Aorta (tissue), 5 donors: ENCODE measurements at regions not wholly inside any gene's neighbourhood (a gene's known extent, or its start where the extent isn't known, plus 50 kb on each side); places are given as distances from the start of the nearest gene placed in this dataset.

ENCODE experiments used
- ATAC-seq: fragments of 200-7000 bp; cut with Tn5 transposase; one replicate; pipeline ENCODE4 v1.9.1; 2022; ENCODE audit warnings: moderate library complexity; ENCODE audit not compliant: low FRiP score
- DNase-seq, 2 donors: peaks; one replicate each; pipeline ENCODE4 v3.0.0-alpha.2; 2020
- H3K27ac ChIP-seq, 2 donors: one replicate each; pipeline ENCODE4 v1.5.1; 2013; ENCODE audit warnings: low read length in 2 of 2, mild to moderate bottlenecking in 2 of 2, moderate library complexity in 2 of 2, control low read depth in 1 of 2, inconsistent platforms in 1 of 2, low read depth in 1 of 2
- H3K27me3 ChIP-seq, 2 donors: one replicate each; pipeline ENCODE4 v1.6.1; 2013; ENCODE audit warnings: control low read depth in 1 of 2, low read length in 1 of 2, mild to moderate bottlenecking in 1 of 2, moderate library complexity in 1 of 2; ENCODE audit not compliant: insufficient read depth in 2 of 2, control insufficient read depth in 1 of 2
- H3K36me3 ChIP-seq, 2 donors: one replicate each; pipeline ENCODE4 v1.6.1; 2013; ENCODE audit warnings: control low read depth in 1 of 2, low read length in 1 of 2, mild to moderate bottlenecking in 1 of 2; ENCODE audit not compliant: insufficient read depth in 2 of 2, control insufficient read depth in 1 of 2
- H3K4me1 ChIP-seq, 2 donors: one replicate each; pipeline ENCODE4 v1.6.1; 2013; ENCODE audit warnings: low read length in 2 of 2, control low read depth in 1 of 2, mild to moderate bottlenecking in 1 of 2, moderate library complexity in 1 of 2; ENCODE audit not compliant: insufficient read depth in 2 of 2, control insufficient read depth in 1 of 2
- H3K4me3 ChIP-seq, 2 donors: one replicate each; pipeline ENCODE4 v1.5.1; 2013; ENCODE audit warnings: low read length in 2 of 2, control low read depth in 1 of 2, mild to moderate bottlenecking in 1 of 2
- H3K9me3 ChIP-seq: one replicate; pipeline ENCODE4 v1.6.1; 2013; ENCODE audit warnings: mild to moderate bottlenecking, low read length; ENCODE audit not compliant: control insufficient read depth
- WGBS, 2 donors: extraction: QIAGEN DNeasy Blood & Tissue Kit; methylation state at CpG; one replicate each; pipeline ENCODE4 v1.1.7; 2013; 5-methylcytosine and 5-hydroxymethylcytosine counted together
- intact Hi-C, 2 donors: fragments of 100-400 bp; cut with DNase I; formaldehyde crosslinking; loops; one replicate each; pipeline versions ENCODE4 v1.14.2 to v1.15.0; 2022
- donor health status: healthy with polysubstance abuse.
- donor health status: Bipolar disorder and iron deficiency.
- donor health status: DM: no; HTN: no; CAD: no.
- donor health status: DM: no; HTN: no; CAD: no.
- donor health status: DM: yes; HTN: yes; CAD: no.

- ATAC-seq (no peak), DNase-seq (no peak)
- no peaks in the 10 kb centered on the region for H3K9me3 ChIP-seq
- no peaks in the 10 kb centered on the region for H3K36me3 ChIP-seq
- intact Hi-C loops, result no loop called here
- no peaks in the 10 kb centered on the region for H3K4me1 ChIP-seq
- H3K4me3 ChIP-seq, result no peak overlapping the region
- no peaks in the 10 kb centered on the region for H3K27me3 ChIP-seq
- 89 to 91% methylated on average over 3 of the region's 3 CpGs for WGBS, 2 donors
- H3K27ac ChIP-seq, result no peak overlapping the region
These were observed 152.6 kb upstream of the MYCN start for GRCh38 chr2:15787535-15788454.

GRCh38 chr2:15788455-15788829 lies 151.9 kb upstream of the MYCN start:
- ATAC-seq, result no peak
- H3K4me3 ChIP-seq, result no peak overlapping the region
- no peak for DNase-seq
- H3K9me3 ChIP-seq, result no peaks in the 10 kb centered on the region
- intact Hi-C loops, result no loop called here
- no peaks in the 10 kb centered on the region for H3K27me3 ChIP-seq
- H3K36me3 ChIP-seq, result no peaks in the 10 kb centered on the region
- H3K4me1 ChIP-seq, result no peaks in the 10 kb centered on the region
- 28 to 41% methylated on average over 11 of the region's 11 CpGs for WGBS, 2 donors
- no peak overlapping the region for H3K27ac ChIP-seq

- Histone ChIP-seq H3K9me3 (no peaks in the 10 kb centered on the region), H3K4me3 (no peak overlapping the region), H3K27ac (no peak overlapping the region), H3K36me3 (no peaks in the 10 kb centered on the region), H3K27me3 (no peaks in the 10 kb centered on the region), H3K4me1 (no peaks in the 10 kb centered on the region)
- DNase-seq, result no peak
- WGBS, 2 donors, result 69 to 74% methylated on average over 9 of the region's 9 CpGs
- intact Hi-C loops, result no loop called here
- no peak for ATAC-seq
These were observed 151.5 kb upstream of the MYCN start for GRCh38 chr2:15788830-15789229.

- Histone ChIP-seq H3K27me3 (no peaks in the 10 kb centered on the region), H3K36me3 (no peaks in the 10 kb centered on the region), H3K4me1 (no peaks in the 10 kb centered on the region), H3K9me3 (no peaks in the 10 kb centered on the region), H3K27ac (no peak overlapping the region), H3K4me3 (no peak overlapping the region)
- ATAC-seq, result no peak
- whole genome bisulfite sequencing, 2 donors, result 84 to 88% methylated on average over 11 of the region's 11 CpGs
- DNase-seq, result no peak
- intact Hi-C loops, result no loop called here
These were observed 150.8 kb upstream of the MYCN start for GRCh38 chr2:15789381-15790062.

- no peaks in the 10 kb centered on the region for H3K27me3 ChIP-seq
- H3K36me3 ChIP-seq, result no peaks in the 10 kb centered on the region
- DNase-seq (no peak), ATAC-seq (no peak)
- H3K27ac ChIP-seq, result no peak overlapping the region
- intact Hi-C loops, result no loop called here
- H3K4me3 ChIP-seq, result no peak overlapping the region
- 72 to 77% methylated on average over 9 of the region's 9 CpGs for WGBS, 2 donors
- H3K4me1 ChIP-seq, result no peaks in the 10 kb centered on the region
- H3K9me3 ChIP-seq, result no peaks in the 10 kb centered on the region
These were observed 150.0 kb upstream of the MYCN start for GRCh38 chr2:15790326-15790725.

- DNase-seq (no peak), ATAC-seq (no peak)
- Histone ChIP-seq H3K36me3 (no peaks in the 10 kb centered on the region), H3K27ac (no peak overlapping the region), H3K4me1 (no peaks in the 10 kb centered on the region), H3K9me3 (no peaks in the 10 kb centered on the region), H3K27me3 (no peaks in the 10 kb centered on the region), H3K4me3 (no peak overlapping the region)
- WGBS, 2 donors, result 85% methylated on average over 7 of the region's 7 CpGs
- intact Hi-C loops, result no loop called here
These were observed 149.5 kb upstream of the MYCN start for GRCh38 chr2:15790838-15791237.

- H3K4me1 ChIP-seq, result no peaks in the 10 kb centered on the region
- ATAC-seq (no peak), DNase-seq (no peak)
- H3K27me3 ChIP-seq, result no peaks in the 10 kb centered on the region
- H3K9me3 ChIP-seq, result no peaks in the 10 kb centered on the region
- no peaks in the 10 kb centered on the region for H3K36me3 ChIP-seq
- WGBS, 2 donors, result 84 to 88% methylated on average over 4 of the region's 4 CpGs
- intact Hi-C loops, result no loop called here
- H3K4me3 ChIP-seq, result no peak overlapping the region
- H3K27ac ChIP-seq, result no peak overlapping the region
These were observed 149.1 kb upstream of the MYCN start for GRCh38 chr2:15791294-15791693.

GRCh38 chr2:15792331-15792730 lies 148.0 kb upstream of the MYCN start:
- 67 to 69% methylated on average over 8 of the region's 8 CpGs for WGBS, 2 donors
- Histone ChIP-seq H3K27ac (no peak overlapping the region), H3K27me3 (no peaks in the 10 kb centered on the region), H3K9me3 (no peaks in the 10 kb centered on the region), H3K4me1 (no peaks in the 10 kb centered on the region), H3K4me3 (no peak overlapping the region), H3K36me3 (no peaks in the 10 kb centered on the region)
- DNase-seq (no peak), ATAC-seq (no peak)
- intact Hi-C loops, result no loop called here
